Activated naive CD4-positive, alpha-beta T cell treated with anti-CD3 and anti-CD28 coated beads, Interleukin-2, amount 50 U/mL, for 72 hours (primary cell): ENCODE measurements at regions not wholly inside any gene's neighbourhood (a gene's known extent, or its start where the extent isn't known, plus 50 kb on each side); places are given as distances from the start of the nearest gene placed in this dataset.
"Not testable (repeated sequence)": the region's sequence is repeated elsewhere in the genome, so short reads cannot be mapped to it uniquely, and the experiment has no call there.

Experiments
- ATAC-seq, 2 donors: fragments of 150-1000 bp; cut with Tn5 transposase; 2 replicates each; pipeline ENCODE4 v1.10.0; 2021; ENCODE audit warnings: mild to moderate bottlenecking in 2 of 2, moderate library complexity in 2 of 2
- DNase-seq, 2 donors: peaks; one replicate each; pipeline ENCODE4 v3.0.0; 2021 to 2022; ENCODE audit warnings: low spot score in 2 of 2
- H3K27ac Mint-ChIP-seq, 2 donors: one replicate each; pipeline ENCODE4 v1.8.0; 2022; ENCODE audit warnings: mild to moderate bottlenecking in 2 of 2, mixed read lengths in 2 of 2
- H3K36me3 Mint-ChIP-seq, 2 donors: one replicate each; pipeline ENCODE4 v1.8.0; 2022; ENCODE audit warnings: mixed read lengths in 2 of 2
- H3K9me3 Mint-ChIP-seq, 2 donors: one replicate each; pipeline ENCODE4 v1.8.0; 2022; ENCODE audit warnings: mixed read lengths in 2 of 2

DNA sequence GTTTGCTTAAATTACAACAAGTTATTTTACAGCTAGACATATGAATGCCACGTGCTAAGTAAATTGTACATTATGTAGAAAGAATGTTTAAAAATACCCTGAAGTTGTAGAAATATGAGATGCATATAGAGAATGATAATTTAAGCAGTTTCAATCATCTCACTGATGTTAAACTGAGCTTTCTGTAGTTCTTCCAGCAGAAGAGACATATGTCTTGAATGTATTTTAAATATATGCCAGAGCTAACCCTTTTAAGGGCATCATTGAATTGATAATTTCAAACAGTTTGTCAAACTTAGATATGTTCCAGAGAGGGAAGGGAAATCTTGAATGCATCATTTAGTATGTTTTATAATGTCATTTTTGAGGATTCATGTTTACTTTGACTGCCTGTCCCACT is 255.2 kb downstream of the MDFIC start:
- Mint-ChIP-seq H3K27ac (no peak overlapping the region), H3K9me3 (peaks cover 5 to 9% of the 10 kb centered on the region in 2 donors), H3K36me3 (peaks cover 0 to 6% of the 10 kb centered on the region in 2 donors)
- DNase-seq, result no peak
- no peak for ATAC-seq

- not testable (repeated sequence) for H3K27ac Mint-ChIP-seq, ATAC-seq, DNase-seq, H3K36me3 Mint-ChIP-seq, H3K9me3 Mint-ChIP-seq
Observed at GRCh38 chr7:115172397-115172796, 250.5 kb downstream of the MDFIC start.

DNA sequence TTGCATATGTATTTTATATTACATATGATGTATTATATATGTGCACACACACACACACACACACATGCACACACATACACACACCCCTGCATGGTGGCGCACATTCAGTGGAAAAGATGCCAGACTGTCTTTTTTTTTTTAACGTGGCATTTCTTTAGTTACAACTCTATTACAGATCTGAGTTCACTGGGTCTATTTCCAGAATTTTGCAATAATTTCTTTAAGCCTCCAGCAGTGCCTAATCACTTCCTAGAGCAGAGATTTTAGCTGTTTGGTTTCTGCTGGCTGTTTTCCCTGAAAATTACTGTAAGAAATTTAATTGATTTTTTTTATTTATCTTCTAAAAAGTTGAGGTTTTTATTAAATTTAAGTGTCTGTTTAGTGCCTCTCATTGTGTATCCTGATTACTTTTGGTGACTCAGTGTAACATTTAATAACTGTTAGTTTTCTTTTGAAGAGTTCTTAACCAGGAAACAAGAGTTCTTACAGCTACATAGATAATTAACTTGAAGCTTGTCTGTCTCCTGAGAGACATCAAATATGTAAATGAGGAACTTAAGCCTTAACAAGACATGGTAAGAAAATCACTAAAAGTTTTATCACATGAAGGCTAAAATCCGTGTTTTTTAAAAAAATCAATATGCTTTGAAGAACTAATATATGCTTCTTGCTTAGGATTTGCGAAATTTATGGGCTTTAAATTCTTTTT is 232.0 kb downstream of the MDFIC start:
- no peaks in the 10 kb centered on the region for H3K9me3 Mint-ChIP-seq
- DNase-seq (no peak), ATAC-seq (no peak)
- no peak overlapping the region for H3K27ac Mint-ChIP-seq
- no peaks in the 10 kb centered on the region for H3K36me3 Mint-ChIP-seq

- no peak for DNase-seq
- no peak for ATAC-seq
- H3K36me3 Mint-ChIP-seq, result no peaks in the 10 kb centered on the region
- no peaks in the 10 kb centered on the region for H3K9me3 Mint-ChIP-seq
- H3K27ac Mint-ChIP-seq, result no peak overlapping the region
Observed at GRCh38 chr7:115153176-115153575, 231.3 kb downstream of the MDFIC start.

DNA sequence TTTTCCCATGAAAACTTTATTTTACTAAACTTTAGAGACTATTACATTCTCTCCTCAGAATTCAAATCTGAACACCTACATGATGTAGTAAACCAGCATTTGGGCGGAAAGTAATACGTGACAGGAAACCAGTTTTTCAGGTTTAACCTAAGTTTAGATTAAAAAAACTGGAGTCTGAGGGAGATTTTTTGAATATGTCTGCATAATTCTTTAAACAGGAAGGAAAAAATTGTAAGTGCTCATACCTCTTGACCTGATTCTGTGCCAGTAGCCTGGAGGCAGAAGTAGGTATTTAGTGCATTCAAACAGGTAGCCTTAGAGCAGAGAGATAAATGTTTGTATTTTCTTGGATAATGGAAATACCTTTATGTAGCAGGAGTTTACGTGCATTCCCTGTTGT is 224.3 kb downstream of the MDFIC start:
- H3K27ac Mint-ChIP-seq, result no peak overlapping the region
- ATAC-seq, result peak in 1 of 2 donors; percentile 44
- no peaks in the 10 kb centered on the region for H3K36me3 Mint-ChIP-seq
- no peaks in the 10 kb centered on the region for H3K9me3 Mint-ChIP-seq
- DNase-seq, result no peak

- no peaks in the 10 kb centered on the region for H3K9me3 Mint-ChIP-seq
- H3K27ac Mint-ChIP-seq, result no peak overlapping the region
- DNase-seq (no peak), ATAC-seq (peak in 1 of 2 donors; percentile 86)
- no peaks in the 10 kb centered on the region for H3K36me3 Mint-ChIP-seq
Observed at GRCh38 chr7:115145512-115145911, 223.6 kb downstream of the MDFIC start.

GRCh38 chr7:115137816-115138215 is 215.9 kb downstream of the MDFIC start:
- Mint-ChIP-seq H3K27ac (no peak overlapping the region), H3K36me3 (peaks cover 0 to 6% of the 10 kb centered on the region in 2 donors), H3K9me3 (peaks cover 5 to 11% of the 10 kb centered on the region in 2 donors)
- DNase-seq (no peak), ATAC-seq (no peak)

GRCh38 chr7:115136796-115137443 is 215.0 kb downstream of the MDFIC start:
- DNase-seq, result no peak
- Mint-ChIP-seq H3K9me3 (peaks cover 8 to 11% of the 10 kb centered on the region in 2 donors), H3K36me3 (peaks cover 0 to 6% of the 10 kb centered on the region in 2 donors), H3K27ac (no peak overlapping the region)
- ATAC-seq, result no peak

- DNase-seq (no peak), ATAC-seq (no peak)
- peaks cover 0 to 6% of the 10 kb centered on the region in 2 donors for H3K36me3 Mint-ChIP-seq
- H3K27ac Mint-ChIP-seq, result no peak overlapping the region
- peaks cover 9 to 11% of the 10 kb centered on the region in 2 donors for H3K9me3 Mint-ChIP-seq
Observed at GRCh38 chr7:115135769-115136410, 214.0 kb downstream of the MDFIC start.

DNA sequence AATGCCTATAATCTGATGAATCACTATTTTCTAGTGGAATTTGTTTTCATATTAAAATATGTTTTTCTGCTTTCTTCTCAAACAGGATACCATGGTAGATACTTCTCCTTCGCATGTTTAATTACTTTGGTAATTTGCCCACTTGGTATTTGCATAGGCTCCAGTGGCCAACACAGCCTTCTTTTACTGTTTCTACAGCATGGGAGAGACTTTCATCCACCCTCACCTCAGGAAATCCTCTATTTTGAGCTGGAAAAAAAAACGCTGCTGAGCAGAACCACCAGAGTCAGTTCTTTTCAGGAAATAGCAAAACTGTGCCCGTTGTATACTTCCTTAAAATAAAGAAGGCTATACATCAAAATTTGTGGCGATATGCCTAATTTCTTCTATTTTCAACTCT is 213.3 kb downstream of the MDFIC start:
- no peak for ATAC-seq
- no peak for DNase-seq
- H3K9me3 Mint-ChIP-seq, result peaks cover 9 to 11% of the 10 kb centered on the region in 2 donors
- H3K36me3 Mint-ChIP-seq, result peaks cover 0 to 6% of the 10 kb centered on the region in 2 donors
- H3K27ac Mint-ChIP-seq, result no peak overlapping the region

GRCh38 chr7:115133248-115133647 is 211.4 kb downstream of the MDFIC start:
- Mint-ChIP-seq H3K27ac (no peak overlapping the region), H3K9me3 (peaks cover 9 to 11% of the 10 kb centered on the region in 2 donors), H3K36me3 (peaks cover 0 to 6% of the 10 kb centered on the region in 2 donors)
- DNase-seq (no peak), ATAC-seq (no peak)

DNA sequence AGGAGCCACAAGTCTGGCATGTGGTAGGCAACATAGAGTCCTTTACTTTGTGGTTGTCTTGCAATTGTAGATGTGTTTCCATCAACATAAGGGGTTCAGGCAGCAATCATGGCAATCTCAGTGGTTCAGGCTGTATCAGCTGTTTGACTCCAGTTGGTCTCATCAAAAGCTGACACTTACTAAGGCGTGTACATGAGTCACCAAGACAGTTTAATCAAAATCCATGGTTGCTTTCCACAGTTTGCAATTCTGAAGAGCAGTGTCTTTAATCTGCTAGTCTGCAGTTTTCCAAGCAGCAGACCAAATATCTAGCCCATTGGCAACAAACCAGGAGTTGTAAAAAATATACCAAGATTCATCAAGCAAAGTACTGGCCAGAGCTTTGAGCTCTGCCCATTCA is 210.2 kb downstream of the MDFIC start:
- Mint-ChIP-seq H3K9me3 (peaks cover 7 to 9% of the 10 kb centered on the region in 2 donors), H3K27ac (no peak overlapping the region), H3K36me3 (peaks cover 0 to 6% of the 10 kb centered on the region in 2 donors)
- ATAC-seq (no peak), DNase-seq (no peak)

DNA sequence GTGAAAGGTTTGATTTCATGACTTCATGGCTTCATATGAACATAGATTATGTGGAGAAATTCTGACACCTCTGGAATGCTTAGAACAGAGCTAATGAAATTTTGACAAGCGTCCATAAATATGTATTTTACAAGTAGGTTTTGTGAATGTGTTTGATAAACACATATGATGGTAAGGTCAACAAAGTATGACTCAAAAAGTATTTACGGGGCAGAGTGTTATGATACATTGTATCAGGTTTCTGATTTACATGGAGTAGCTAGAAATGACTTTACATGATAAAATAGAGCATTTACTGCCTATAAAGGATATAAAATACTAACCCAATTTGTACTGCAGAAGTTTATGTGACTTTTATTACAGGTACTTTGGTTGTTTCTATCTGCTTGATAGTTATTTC is 206.3 kb downstream of the MDFIC start:
- Mint-ChIP-seq H3K36me3 (peaks cover 0 to 2% of the 10 kb centered on the region in 2 donors), H3K9me3 (peaks cover 3 to 5% of the 10 kb centered on the region in 2 donors), H3K27ac (no peak overlapping the region)
- no peak for DNase-seq
- ATAC-seq, result no peak

DNA sequence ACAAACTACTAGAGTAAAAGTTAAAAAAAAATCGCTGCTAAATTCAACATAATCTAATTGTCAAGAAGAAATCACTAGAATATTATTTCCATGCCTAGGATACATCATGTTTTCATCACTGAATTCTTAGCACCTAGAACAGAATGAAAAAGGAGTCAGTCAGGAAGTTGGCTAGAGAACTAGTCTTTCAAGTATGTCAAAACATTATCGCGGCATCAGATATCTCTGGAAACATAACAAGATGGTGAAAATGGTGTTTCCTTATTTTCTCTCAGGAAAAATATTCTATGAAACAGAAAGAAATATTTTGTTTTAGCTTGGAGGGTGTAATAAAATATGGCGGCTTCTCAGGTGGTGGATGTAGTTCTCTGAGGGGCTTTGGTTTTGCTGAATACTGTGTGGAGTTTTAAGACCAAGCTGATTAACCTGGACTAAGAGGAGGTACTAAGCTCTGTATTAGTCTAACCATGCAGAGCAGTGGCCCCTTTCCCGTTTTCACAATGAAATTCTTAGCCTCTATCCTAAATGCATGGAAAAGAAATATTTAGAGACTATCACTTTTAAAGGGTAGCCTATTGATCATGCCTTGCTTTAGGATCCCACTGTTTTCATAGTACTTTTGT is 205.6 kb downstream of the MDFIC start:
- H3K36me3 Mint-ChIP-seq, result no peaks in the 10 kb centered on the region

GRCh38 chr7:115125750-115126149 is 203.9 kb downstream of the MDFIC start:
- no peak overlapping the region for H3K27ac Mint-ChIP-seq
- H3K36me3 Mint-ChIP-seq, result no peaks in the 10 kb centered on the region
- DNase-seq (no peak), ATAC-seq (no peak)
- H3K9me3 Mint-ChIP-seq, result no peaks in the 10 kb centered on the region

More for the DNA sequence above, 205.6 kb downstream of the MDFIC start:
- DNase-seq (no peak), ATAC-seq (no peak)
- peaks cover 0 to 4% of the 10 kb centered on the region in 2 donors for H3K9me3 Mint-ChIP-seq
- H3K27ac Mint-ChIP-seq, result no peak overlapping the region

- no peaks in the 10 kb centered on the region for H3K9me3 Mint-ChIP-seq
- H3K36me3 Mint-ChIP-seq, result no peaks in the 10 kb centered on the region
- ATAC-seq (no peak), DNase-seq (no peak)
- no peak overlapping the region for H3K27ac Mint-ChIP-seq
Observed at GRCh38 chr7:115125312-115125711, 203.4 kb downstream of the MDFIC start.

GRCh38 chr7:115124409-115124939 is 202.6 kb downstream of the MDFIC start:
- Mint-ChIP-seq H3K27ac (no peak overlapping the region), H3K36me3 (no peaks in the 10 kb centered on the region), H3K9me3 (no peaks in the 10 kb centered on the region)
- DNase-seq (no peak), ATAC-seq (no peak)
